ENCODE measurements at regions not wholly inside any gene's neighbourhood (a gene's known extent, or its start where the extent isn't known, plus 50 kb on each side); places are given as distances from the start of the nearest gene placed in this dataset.

GRCh38 chr18:30852980-30853379 lies 189.6 kb downstream of the DSC3 start:
- TF ChIP-seq, protein P1, sequence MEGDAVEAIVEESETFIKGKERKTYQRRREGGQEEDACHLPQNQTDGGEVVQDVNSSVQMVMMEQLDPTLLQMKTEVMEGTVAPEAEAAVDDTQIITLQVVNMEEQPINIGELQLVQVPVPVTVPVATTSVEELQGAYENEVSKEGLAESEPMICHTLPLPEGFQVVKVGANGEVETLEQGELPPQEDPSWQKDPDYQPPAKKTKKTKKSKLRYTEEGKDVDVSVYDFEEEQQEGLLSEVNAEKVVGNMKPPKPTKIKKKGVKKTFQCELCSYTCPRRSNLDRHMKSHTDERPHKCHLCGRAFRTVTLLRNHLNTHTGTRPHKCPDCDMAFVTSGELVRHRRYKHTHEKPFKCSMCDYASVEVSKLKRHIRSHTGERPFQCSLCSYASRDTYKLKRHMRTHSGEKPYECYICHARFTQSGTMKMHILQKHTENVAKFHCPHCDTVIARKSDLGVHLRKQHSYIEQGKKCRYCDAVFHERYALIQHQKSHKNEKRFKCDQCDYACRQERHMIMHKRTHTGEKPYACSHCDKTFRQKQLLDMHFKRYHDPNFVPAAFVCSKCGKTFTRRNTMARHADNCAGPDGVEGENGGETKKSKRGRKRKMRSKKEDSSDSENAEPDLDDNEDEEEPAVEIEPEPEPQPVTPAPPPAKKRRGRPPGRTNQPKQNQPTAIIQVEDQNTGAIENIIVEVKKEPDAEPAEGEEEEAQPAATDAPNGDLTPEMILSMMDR (IDR thresholded peaks at IDR 0.05; ENCODE audit: low read depth, low read length, poor library complexity, severe bottlenecking) = no peak
- TF ChIP-seq EZH2phosphoT487 (IDR thresholded peaks at IDR 0.05; ENCODE audit: borderline replicate concordance, low read length) = no peak

All from DOHH2 (cell line).